C4-2B (cell line): ENCODE measurements at regions not wholly inside any gene's neighbourhood (a gene's known extent, or its start where the extent isn't known, plus 50 kb on each side); places are given as distances from the start of the nearest gene placed in this dataset.

Experiments
- H3K27ac ChIP-seq: fragments of 450-650 bp; 2 replicates; pipeline ENCODE4 v1.5.1; 2017
- CTCF ChIP-seq: fragments of 450-650 bp; conservative IDR thresholded peaks from 2 replicates; pipeline ENCODE4 v1.5.1; 2017; ENCODE audit warnings: mild to moderate bottlenecking
- ZFX ChIP-seq: fragments of 450-650 bp; IDR thresholded peaks from 2 replicates; pipeline ENCODE4 v1.6.1; 2017

GRCh38 chr5:159412284-159413046, 82.2 kb upstream of the IL12B start:
- TF ChIP-seq CTCF (no peak), ZFX (no peak)
- H3K27ac ChIP-seq: no peak overlapping the region

- H3K27ac ChIP-seq: no peak overlapping the region
- TF ChIP-seq ZFX: no peak
- TF ChIP-seq CTCF: no peak
Measured at GRCh38 chr5:159414021-159414420, 83.7 kb upstream of the IL12B start.

GRCh38 chr5:159415301-159415937, 85.1 kb upstream of the IL12B start:
- H3K27ac ChIP-seq: no peak overlapping the region
- no peak for TF ChIP-seq CTCF
- no peak for TF ChIP-seq ZFX

GRCh38 chr5:159416438-159416837, 86.2 kb upstream of the IL12B start:
- no peak overlapping the region for H3K27ac ChIP-seq

GRCh38 chr5:159417170-159417569, 86.9 kb upstream of the IL12B start:
- no peak for TF ChIP-seq ZFX
- TF ChIP-seq CTCF: no peak
- no peak overlapping the region for H3K27ac ChIP-seq

More at GRCh38 chr5:159416438-159416837, 86.2 kb upstream of the IL12B start:
- TF ChIP-seq ZFX (no peak), CTCF (no peak)

DNA sequence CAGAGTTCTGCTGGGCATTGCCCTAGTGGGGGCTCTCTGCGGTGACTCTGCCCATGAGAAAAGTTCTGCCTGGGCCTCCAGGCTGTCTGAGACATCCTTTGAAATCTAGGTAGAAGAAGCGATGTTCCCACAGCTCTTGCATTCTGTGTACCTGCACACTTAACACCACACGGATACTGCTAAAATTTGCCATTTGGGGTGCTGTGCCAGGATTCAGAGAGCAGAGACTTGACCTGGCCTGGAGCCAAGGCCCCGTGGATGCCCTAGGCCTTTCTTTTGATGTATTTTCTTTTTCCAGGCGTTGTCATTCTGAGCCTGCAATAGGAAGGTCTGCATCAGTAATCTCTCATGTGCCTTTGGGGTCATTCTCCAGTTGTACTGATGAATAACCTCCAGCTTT, 89.3 kb upstream of the IL12B start:
- TF ChIP-seq CTCF (no peak; the same call in 1 of the 2 replicates), ZFX (no peak)
- no peak overlapping the region for H3K27ac ChIP-seq

- TF ChIP-seq ZFX (no peak), CTCF (no peak)
Measured at GRCh38 chr5:159420940-159421339, 90.7 kb upstream of the IL12B start.

More at GRCh38 chr5:159420940-159421339, 90.7 kb upstream of the IL12B start:
- no peak overlapping the region for H3K27ac ChIP-seq
